ENCODE measurements at regions not wholly inside any gene's neighbourhood (a gene's known extent, or its start where the extent isn't known, plus 50 kb on each side); places are given as distances from the start of the nearest gene placed in this dataset.

DNA sequence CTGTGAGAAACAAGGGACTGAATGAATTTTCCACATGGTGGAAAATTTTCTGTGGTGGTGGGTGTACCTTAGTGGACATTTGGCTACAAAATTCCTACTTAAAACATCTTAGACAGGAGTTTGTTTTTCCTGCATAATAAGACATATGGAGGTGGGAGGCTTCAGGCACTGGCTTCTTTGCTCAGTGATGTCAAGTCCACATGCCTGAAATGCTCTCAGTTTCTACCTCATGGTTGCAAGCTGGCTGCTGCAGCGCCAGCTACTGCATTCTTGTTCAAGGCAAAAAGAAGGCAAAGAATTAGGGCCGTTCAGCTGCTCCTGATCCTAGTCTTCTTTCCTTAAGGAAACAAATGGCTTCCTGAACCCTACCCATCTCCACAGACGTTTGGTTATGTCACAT is 99.9 kb upstream of the FAM204A start:
- no peaks in the 10 kb centered on the region for H3K9me3 ChIP-seq (ENCODE audit: control insufficient read depth, insufficient read depth, low read depth, low read length)
- ChIA-PET POLR2A (no interaction called here), CTCF (no interaction called here)
- peaks cover 11% of the 10 kb centered on the region for H3K27me3 ChIP-seq (ENCODE audit: control insufficient read depth, insufficient read depth, low read length)
- no peak for ATAC-seq
- H3K36me3 ChIP-seq (ENCODE audit: control insufficient read depth, insufficient read depth, low read length), result no peaks in the 10 kb centered on the region
- H3K4me1 ChIP-seq (ENCODE audit: control insufficient read depth, insufficient read depth, low read length), result no peaks in the 10 kb centered on the region
- H3K27ac ChIP-seq (ENCODE audit: low read length), result no peak overlapping the region
- in situ Hi-C loops (cut with HindIII; ENCODE audit: low pct_unique_long_range_greater_than_20kb, low sequenced_read_pairs) (no loop called here), intact Hi-C loops (cut with micrococcal nuclease; ENCODE audit: unreplicated experiment) (no loop called here)
- no peak overlapping the region for H3K4me3 ChIP-seq (ENCODE audit: low read depth in 2 of 2, low read length in 2 of 2)
- DNase-seq (ENCODE audit: low read depth, low spot score), result no peak
- TF ChIP-seq POLR2AphosphoS5 (IDR thresholded peaks at IDR 0.05; ENCODE audit: low read depth, low read length) (no peak), REST (IDR thresholded peaks at IDR 0.05; ENCODE audit: insufficient read depth in 1 of 2, low read depth in 2 of 2, low read length in 1 of 2) (no peak), SIN3A (IDR thresholded peaks at IDR 0.05; ENCODE audit: borderline replicate concordance, insufficient read depth, low read depth, low read length) (no peak), TCF7L2 (IDR thresholded peaks at IDR 0.05; ENCODE audit: low read depth, low read length) (no peak), CTCF (IDR thresholded peaks at IDR 0.05) (no peak)
- BruUV-seq (replicated peaks), result no TSS peak

DNA sequence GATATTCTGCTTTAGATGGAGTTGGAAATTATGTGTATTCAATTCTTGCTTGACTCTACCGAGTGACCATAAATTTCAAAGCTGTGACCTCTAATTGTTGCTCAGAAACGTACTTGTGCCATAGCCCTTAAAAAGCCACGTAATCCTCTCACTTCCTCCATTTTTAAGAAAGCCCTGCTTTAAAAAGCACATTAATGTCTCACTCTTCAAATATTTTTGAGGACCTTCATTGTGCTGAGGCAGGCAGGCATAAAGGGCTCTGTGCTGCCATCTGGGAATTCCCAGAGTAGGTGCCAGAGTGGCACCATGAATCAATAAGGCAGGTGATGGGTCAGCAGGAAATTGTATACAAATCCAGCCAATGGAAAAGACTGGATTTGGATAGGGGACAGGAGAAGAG is 97.7 kb upstream of the FAM204A start:
- DNase-seq (ENCODE audit: low read depth, low spot score), result no peak
- intact Hi-C loops (cut with micrococcal nuclease; ENCODE audit: unreplicated experiment), result no loop called here
- Histone ChIP-seq H3K36me3 (ENCODE audit: control insufficient read depth, insufficient read depth, low read length) (no peaks in the 10 kb centered on the region), H3K4me1 (ENCODE audit: control insufficient read depth, insufficient read depth, low read length) (no peaks in the 10 kb centered on the region), H3K27me3 (ENCODE audit: control insufficient read depth, insufficient read depth, low read length) (peaks cover 2% of the 10 kb centered on the region), H3K4me3 (ENCODE audit: low read depth in 2 of 2, low read length in 2 of 2) (no peak overlapping the region), H3K27ac (ENCODE audit: low read length) (no peak overlapping the region), H3K9me3 (ENCODE audit: control insufficient read depth, insufficient read depth, low read depth, low read length) (no peaks in the 10 kb centered on the region)
- ATAC-seq, result no peak
- in situ Hi-C loops (cut with HindIII; ENCODE audit: low pct_unique_long_range_greater_than_20kb, low sequenced_read_pairs), result no loop called here
- CTCF ChIA-PET, result no interaction called here
- POLR2A ChIA-PET, result no interaction called here
- TF ChIP-seq SIN3A (IDR thresholded peaks at IDR 0.05; ENCODE audit: borderline replicate concordance, insufficient read depth, low read depth, low read length), result no peak
- no peak for TF ChIP-seq REST (IDR thresholded peaks at IDR 0.05; ENCODE audit: insufficient read depth in 1 of 2, low read depth in 2 of 2, low read length in 1 of 2)
- no peak for TF ChIP-seq POLR2AphosphoS5 (IDR thresholded peaks at IDR 0.05; ENCODE audit: low read depth, low read length)
- TF ChIP-seq TCF7L2 (IDR thresholded peaks at IDR 0.05; ENCODE audit: low read depth, low read length), result no peak
- no peak for TF ChIP-seq CTCF (IDR thresholded peaks at IDR 0.05)
- BruUV-seq (replicated peaks), result no TSS peak
